ENCODE measurements at regions not wholly inside any gene's neighbourhood (a gene's known extent, or its start where the extent isn't known, plus 50 kb on each side); places are given as distances from the start of the nearest gene placed in this dataset.

GRCh38 chr4:38538517-38538916 lies 125.5 kb upstream of the KLF3 start:
- no peaks in the 10 kb centered on the region for H3K36me3 Mint-ChIP-seq (ENCODE audit: insufficient read depth)
- no peaks in the 10 kb centered on the region for H3K9me3 Mint-ChIP-seq
- H3K27me3 Mint-ChIP-seq = no peaks in the 10 kb centered on the region
- H3K4me1 Mint-ChIP-seq = peaks cover 6% of the 10 kb centered on the region
- DNase-seq (ENCODE audit: low spot score in 2 of 2) (no peak), ATAC-seq (replicated peaks; ENCODE audit: extremely low read depth, poor library complexity, severe bottlenecking) (no peak)
- H3K27ac Mint-ChIP-seq (ENCODE audit: low read depth) = no peak overlapping the region
- H3K4me3 Mint-ChIP-seq = no peak overlapping the region

- Mint-ChIP-seq H3K4me3 (no peak overlapping the region), H3K9me3 (no peaks in the 10 kb centered on the region), H3K27ac (ENCODE audit: low read depth) (no peak overlapping the region), H3K27me3 (no peaks in the 10 kb centered on the region), H3K36me3 (ENCODE audit: insufficient read depth) (peaks cover 3% of the 10 kb centered on the region), H3K4me1 (no peaks in the 10 kb centered on the region)
- ATAC-seq (replicated peaks; ENCODE audit: extremely low read depth, poor library complexity, severe bottlenecking) (no peak), DNase-seq (ENCODE audit: low spot score in 2 of 2) (no peak)
Measured at GRCh38 chr4:38539501-38539900, 124.5 kb upstream of the KLF3 start.

GRCh38 chr4:38547052-38547451 lies 116.9 kb upstream of the KLF3 start:
- Mint-ChIP-seq H3K9me3 (no peaks in the 10 kb centered on the region), H3K27me3 (no peaks in the 10 kb centered on the region), H3K36me3 (ENCODE audit: insufficient read depth) (peaks cover 3% of the 10 kb centered on the region), H3K4me3 (no peak overlapping the region), H3K27ac (ENCODE audit: low read depth) (no peak overlapping the region), H3K4me1 (no peaks in the 10 kb centered on the region)
- ATAC-seq (replicated peaks; ENCODE audit: extremely low read depth, poor library complexity, severe bottlenecking) (no peak), DNase-seq (ENCODE audit: low spot score in 2 of 2) (no peak)

DNA sequence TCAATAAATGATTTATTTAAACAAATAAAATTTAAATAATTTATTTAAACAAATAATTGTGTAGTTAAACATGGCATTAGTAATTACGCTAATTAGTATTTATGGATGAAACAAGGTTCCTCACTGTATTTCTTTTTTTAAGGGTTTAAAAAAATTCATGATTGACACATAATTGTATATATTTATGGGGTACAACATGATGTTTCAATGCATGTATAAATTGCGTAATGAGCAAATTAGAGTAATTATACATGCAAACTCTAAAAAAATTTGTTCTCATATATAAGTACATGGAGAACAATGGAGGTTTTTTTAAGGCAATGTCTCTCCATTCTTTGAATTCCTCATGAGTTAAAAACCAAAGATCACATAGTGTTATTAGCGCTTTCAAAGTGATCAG lies 115.7 kb upstream of the KLF3 start:
- H3K4me3 Mint-ChIP-seq = no peak overlapping the region
- no peaks in the 10 kb centered on the region for H3K9me3 Mint-ChIP-seq
- H3K27me3 Mint-ChIP-seq = no peaks in the 10 kb centered on the region
- no peaks in the 10 kb centered on the region for H3K4me1 Mint-ChIP-seq
- H3K27ac Mint-ChIP-seq (ENCODE audit: low read depth) = no peak overlapping the region
- ATAC-seq (replicated peaks; ENCODE audit: extremely low read depth, poor library complexity, severe bottlenecking) = no peak
- DNase-seq (ENCODE audit: low spot score in 2 of 2) = no peak
- peaks cover 3% of the 10 kb centered on the region for H3K36me3 Mint-ChIP-seq (ENCODE audit: insufficient read depth)

GRCh38 chr4:38559374-38559773 lies 104.6 kb upstream of the KLF3 start:
- peaks cover 4% of the 10 kb centered on the region for H3K36me3 Mint-ChIP-seq (ENCODE audit: insufficient read depth)
- peaks cover 4% of the 10 kb centered on the region for H3K4me1 Mint-ChIP-seq
- no peaks in the 10 kb centered on the region for H3K9me3 Mint-ChIP-seq
- no peak for ATAC-seq (replicated peaks; ENCODE audit: extremely low read depth, poor library complexity, severe bottlenecking)
- DNase-seq (ENCODE audit: low spot score in 2 of 2) = no peak
- H3K4me3 Mint-ChIP-seq = no peak overlapping the region
- H3K27me3 Mint-ChIP-seq = no peaks in the 10 kb centered on the region
- no peak overlapping the region for H3K27ac Mint-ChIP-seq (ENCODE audit: low read depth)

- ATAC-seq (replicated peaks; ENCODE audit: extremely low read depth, poor library complexity, severe bottlenecking) = no peak
- Mint-ChIP-seq H3K4me3 (no peak overlapping the region), H3K27ac (ENCODE audit: low read depth) (no peak overlapping the region), H3K4me1 (peaks cover 4% of the 10 kb centered on the region), H3K9me3 (no peaks in the 10 kb centered on the region), H3K36me3 (ENCODE audit: insufficient read depth) (peaks cover 2% of the 10 kb centered on the region), H3K27me3 (no peaks in the 10 kb centered on the region)
- DNase-seq (ENCODE audit: low spot score in 2 of 2) = no peak
Measured at GRCh38 chr4:38560340-38560739, 103.7 kb upstream of the KLF3 start.

DNA sequence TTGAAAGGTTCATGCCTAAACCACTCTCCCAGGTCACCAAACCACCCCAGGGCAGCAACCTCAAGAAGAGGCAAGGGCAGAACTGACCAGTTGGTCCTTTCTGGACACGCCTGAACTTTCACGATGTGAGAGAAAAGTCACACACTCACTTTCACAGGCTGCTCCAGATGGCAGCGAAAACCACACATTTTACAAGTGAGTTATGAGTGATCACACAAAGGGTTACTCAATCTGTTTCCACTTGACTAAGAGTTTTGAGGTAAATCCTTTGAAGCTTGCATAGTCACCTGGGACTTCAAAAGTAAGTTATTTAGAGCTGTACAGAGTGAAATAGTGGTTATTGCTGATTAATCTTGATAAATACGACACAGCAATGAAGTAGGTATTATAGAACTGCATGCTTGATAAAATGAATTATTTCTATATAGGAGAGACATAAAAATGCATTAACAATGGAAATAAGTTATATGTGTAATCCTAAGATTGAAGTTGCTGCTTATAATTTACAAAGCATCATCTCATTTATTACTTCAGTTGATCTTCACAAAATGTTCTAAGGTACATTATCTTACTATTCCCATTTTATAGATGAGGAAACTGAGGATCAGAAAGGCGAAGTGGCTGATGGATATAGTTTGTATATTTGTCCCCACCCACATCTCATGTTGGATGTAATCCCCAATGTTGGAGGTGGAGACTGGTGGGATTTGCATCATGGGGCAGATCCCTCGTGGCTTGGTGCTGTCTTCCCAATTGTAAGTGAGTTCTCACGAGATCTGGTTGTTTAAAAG lies 103.0 kb upstream of the KLF3 start:
- Mint-ChIP-seq H3K27ac (ENCODE audit: low read depth) (no peak overlapping the region), H3K9me3 (no peaks in the 10 kb centered on the region), H3K36me3 (ENCODE audit: insufficient read depth) (peaks cover 2% of the 10 kb centered on the region), H3K27me3 (no peaks in the 10 kb centered on the region), H3K4me3 (no peak overlapping the region), H3K4me1 (peaks cover 4% of the 10 kb centered on the region)
- ATAC-seq (replicated peaks; ENCODE audit: extremely low read depth, poor library complexity, severe bottlenecking) = no peak
- DNase-seq (ENCODE audit: low spot score in 2 of 2) = no peak

GRCh38 chr4:38562751-38563198 lies 101.2 kb upstream of the KLF3 start:
- Mint-ChIP-seq H3K36me3 (ENCODE audit: insufficient read depth) (peaks cover 2% of the 10 kb centered on the region), H3K27ac (ENCODE audit: low read depth) (no peak overlapping the region), H3K4me1 (peaks cover 4% of the 10 kb centered on the region), H3K9me3 (no peaks in the 10 kb centered on the region), H3K27me3 (no peaks in the 10 kb centered on the region), H3K4me3 (no peak overlapping the region)
- no peak for DNase-seq (ENCODE audit: low spot score in 2 of 2)
- ATAC-seq (replicated peaks; ENCODE audit: extremely low read depth, poor library complexity, severe bottlenecking) = no peak

GRCh38 chr4:38563707-38564495 lies 100.1 kb upstream of the KLF3 start:
- DNase-seq (ENCODE audit: low spot score in 2 of 2) (no peak), ATAC-seq (replicated peaks; ENCODE audit: extremely low read depth, poor library complexity, severe bottlenecking) (no peak)
- Mint-ChIP-seq H3K9me3 (no peaks in the 10 kb centered on the region), H3K27me3 (no peaks in the 10 kb centered on the region), H3K27ac (ENCODE audit: low read depth) (no peak overlapping the region), H3K4me3 (no peak overlapping the region), H3K36me3 (ENCODE audit: insufficient read depth) (peaks cover 2% of the 10 kb centered on the region), H3K4me1 (peaks cover 4% of the 10 kb centered on the region)

DNA sequence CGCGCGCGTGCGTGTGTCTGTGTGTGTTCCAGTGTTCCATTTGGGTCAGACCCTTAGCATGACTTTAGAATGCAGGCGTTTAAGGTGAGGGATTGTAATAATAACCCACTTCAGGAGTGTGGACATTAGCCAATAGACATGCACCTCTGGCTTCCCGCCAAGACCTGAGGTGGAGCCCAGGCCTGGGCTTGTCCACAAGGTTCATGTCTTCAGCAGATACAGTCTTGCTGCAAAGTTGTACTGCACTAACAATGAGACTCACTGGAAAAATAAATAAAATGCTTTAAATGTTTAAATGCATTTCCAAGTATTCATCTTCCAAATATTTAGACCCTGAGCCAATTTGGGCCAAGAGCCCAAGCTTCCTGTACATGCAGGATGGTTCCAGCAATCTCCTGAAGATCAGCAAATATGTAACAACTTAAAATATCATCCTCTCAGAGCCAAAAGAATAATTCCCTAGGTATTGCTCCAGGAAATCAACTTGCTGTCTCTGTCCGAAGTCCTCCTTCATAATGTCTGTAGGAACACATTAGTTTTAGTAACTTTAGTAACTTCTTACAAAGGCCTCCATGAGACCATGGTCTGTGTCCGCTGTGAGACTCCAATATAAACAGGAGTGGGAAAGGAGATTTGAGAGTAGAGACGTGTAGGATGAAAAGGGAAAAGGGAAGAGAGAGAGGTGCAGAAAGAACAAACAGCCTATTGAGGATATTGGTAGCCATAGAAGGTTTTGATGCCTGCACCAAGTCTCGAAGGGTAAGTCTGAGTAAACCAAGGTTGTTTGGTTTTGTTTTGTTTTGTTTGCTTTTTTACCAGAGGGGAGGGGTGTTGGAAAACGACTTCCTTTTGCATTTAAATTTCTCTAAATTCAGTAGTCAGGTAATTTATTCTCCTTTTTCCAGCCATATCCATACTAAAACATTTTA lies 98.5 kb upstream of the KLF3 start:
- Mint-ChIP-seq H3K27ac (ENCODE audit: low read depth) (no peak overlapping the region), H3K9me3 (no peaks in the 10 kb centered on the region), H3K27me3 (no peaks in the 10 kb centered on the region), H3K36me3 (ENCODE audit: insufficient read depth) (peaks cover 2% of the 10 kb centered on the region), H3K4me3 (no peak overlapping the region), H3K4me1 (peaks cover 4% of the 10 kb centered on the region)
- no peak for ATAC-seq (replicated peaks; ENCODE audit: extremely low read depth, poor library complexity, severe bottlenecking)
- no peak for DNase-seq (ENCODE audit: low spot score in 2 of 2)

- peaks cover 1% of the 10 kb centered on the region for H3K36me3 Mint-ChIP-seq (ENCODE audit: insufficient read depth)
- ATAC-seq (replicated peaks; ENCODE audit: extremely low read depth, poor library complexity, severe bottlenecking) (no peak), DNase-seq (ENCODE audit: low spot score in 2 of 2) (no peak)
- no peaks in the 10 kb centered on the region for H3K27me3 Mint-ChIP-seq
- H3K4me3 Mint-ChIP-seq = no peak overlapping the region
- peaks cover 4% of the 10 kb centered on the region for H3K4me1 Mint-ChIP-seq
- H3K27ac Mint-ChIP-seq (ENCODE audit: low read depth) = no peak overlapping the region
- no peaks in the 10 kb centered on the region for H3K9me3 Mint-ChIP-seq
Measured at GRCh38 chr4:38566806-38567398, 97.1 kb upstream of the KLF3 start.

DNA sequence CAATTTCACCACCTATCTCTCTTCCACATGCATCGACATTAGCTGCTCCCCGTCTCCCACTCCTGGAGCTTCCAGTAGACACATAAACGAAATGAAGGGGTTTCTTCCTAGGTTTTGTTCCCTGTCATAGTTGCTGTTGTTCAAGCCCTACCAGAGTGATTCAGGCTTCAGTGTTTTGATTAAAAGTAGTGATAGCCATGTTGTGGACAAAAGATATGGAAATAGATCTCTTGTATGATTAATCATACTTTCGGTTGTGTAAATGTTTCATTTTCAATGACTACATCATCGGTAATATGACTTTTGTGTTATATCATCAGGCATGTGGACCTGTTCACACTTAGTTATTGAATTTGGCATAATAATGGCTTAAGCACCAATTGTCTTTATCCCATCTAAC lies 96.5 kb upstream of the KLF3 start:
- Mint-ChIP-seq H3K27me3 (no peaks in the 10 kb centered on the region), H3K4me3 (no peak overlapping the region), H3K9me3 (no peaks in the 10 kb centered on the region), H3K36me3 (ENCODE audit: insufficient read depth) (no peaks in the 10 kb centered on the region), H3K4me1 (peaks cover 3% of the 10 kb centered on the region), H3K27ac (ENCODE audit: low read depth) (no peak overlapping the region)
- ATAC-seq (replicated peaks; ENCODE audit: extremely low read depth, poor library complexity, severe bottlenecking) (no peak), DNase-seq (ENCODE audit: low spot score in 2 of 2) (no peak)
